Gastroesophageal sphincter (tissue), 3 donors: ENCODE measurements at regions not wholly inside any gene's neighbourhood (a gene's known extent, or its start where the extent isn't known, plus 50 kb on each side); places are given as distances from the start of the nearest gene placed in this dataset.

Experiments used
- CTCF ChIP-seq, 4 experiments: fragments of 200-600 bp in 2 of 4; fragments of 450-650 bp in 2 of 4; sonication (generic) in 1 of 4; IDR thresholded peaks; one replicate each; pipeline ENCODE4 v1.5.1; 2017 to 2019; ENCODE audit warnings: antibody characterized with exemption in 4 of 4, mild to moderate bottlenecking in 2 of 4, moderate library complexity in 2 of 4
- POLR2A ChIP-seq, 2 donors: fragments of 450-650 bp; IDR thresholded peaks; one replicate each; pipeline ENCODE4 v1.6.1; 2017; ENCODE audit warnings: antibody characterized with exemption in 2 of 2, mild to moderate bottlenecking in 2 of 2, moderate library complexity in 1 of 2

GRCh38 chr11:23947883-23948282, 549.0 kb upstream of the LUZP2 start:
- TF ChIP-seq POLR2A (IDR thresholded peaks at IDR 0.05) = no peak
- TF ChIP-seq CTCF (IDR thresholded peaks at IDR 0.05) = no peak
